Stimulated activated CD4-positive, alpha-beta T cell treated with anti-CD3 and anti-CD28 coated beads, Interleukin-12 subunit alpha, Interleukin-12 subunit beta, amount 100 ng/mL, for 4 hours (primary cell): ENCODE measurements at regions not wholly inside any gene's neighbourhood (a gene's known extent, or its start where the extent isn't known, plus 50 kb on each side); places are given as distances from the start of the nearest gene placed in this dataset.

ENCODE experiments used
- DNase-seq: peaks from one replicate; pipeline ENCODE4 v3.0.0-alpha.2; 2020

- no peak for DNase-seq
Observed at GRCh38 chr4:164357957-164358356, 396.0 kb upstream of the SMIM31 start.

- DNase-seq = no peak
Observed at GRCh38 chr4:164358400-164358799, 395.5 kb upstream of the SMIM31 start.

DNA sequence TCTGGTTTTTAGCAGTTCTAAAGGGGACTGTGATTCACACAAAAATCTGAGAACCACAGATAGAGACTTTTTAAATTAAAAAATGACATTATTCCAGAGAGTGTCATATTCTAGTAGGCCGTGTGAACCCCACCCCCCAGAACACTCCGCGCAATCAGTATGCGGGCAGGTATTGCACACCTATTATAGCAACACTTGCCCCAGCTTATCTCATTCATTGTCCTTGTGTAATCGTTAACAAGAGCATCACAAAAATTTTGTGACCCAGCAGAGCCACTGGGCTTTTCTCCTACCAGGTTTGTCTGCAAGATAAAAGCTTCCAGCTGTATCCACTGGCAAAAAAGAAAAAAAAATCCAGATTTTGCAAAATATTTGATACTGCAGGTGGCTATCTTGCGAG is 394.1 kb upstream of the SMIM31 start:
- DNase-seq = no peak

- DNase-seq = no peak
Observed at GRCh38 chr4:164368894-164369293, 385.0 kb upstream of the SMIM31 start.

- DNase-seq = no peak
Observed at GRCh38 chr4:164373021-164373420, 380.9 kb upstream of the SMIM31 start.

DNA sequence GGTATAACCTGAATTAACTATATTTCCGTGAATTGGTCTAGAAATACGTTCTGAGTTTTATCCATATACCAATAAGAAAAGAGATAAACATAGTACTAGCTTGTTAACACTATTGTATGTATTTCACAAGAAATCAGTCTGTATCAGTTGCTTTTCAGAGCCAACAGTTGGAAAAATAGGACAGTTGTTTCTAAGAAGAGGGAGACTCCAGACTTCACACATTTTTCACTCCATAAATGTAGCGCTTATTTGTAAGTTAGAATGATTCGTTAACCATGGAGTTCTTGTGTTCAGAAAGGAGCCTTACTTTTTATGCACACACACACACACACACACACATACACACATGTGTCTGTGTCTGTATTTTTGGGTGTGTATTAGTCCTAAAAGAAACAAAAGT is 376.7 kb upstream of the SMIM31 start:
- DNase-seq = no peak

DNA sequence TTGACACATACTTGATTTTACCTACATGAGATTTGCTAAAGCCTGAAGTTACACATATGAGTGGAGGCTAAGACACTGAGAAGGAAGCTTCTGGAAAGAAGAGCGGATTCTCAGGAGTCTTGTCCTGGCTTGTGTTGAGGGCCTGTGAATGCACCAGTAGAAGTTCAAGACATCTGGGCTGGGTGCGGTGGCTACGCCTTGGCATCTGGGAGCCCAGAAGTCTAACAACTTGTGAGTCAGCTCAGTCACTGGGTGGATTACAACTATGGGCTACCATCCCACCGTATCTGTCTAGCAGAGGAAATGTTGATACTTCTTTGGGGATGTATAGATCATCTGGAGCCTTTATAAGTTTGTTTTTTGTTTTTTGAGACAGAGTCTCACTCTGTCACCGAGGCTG is 375.6 kb upstream of the SMIM31 start:
- no peak for DNase-seq

DNA sequence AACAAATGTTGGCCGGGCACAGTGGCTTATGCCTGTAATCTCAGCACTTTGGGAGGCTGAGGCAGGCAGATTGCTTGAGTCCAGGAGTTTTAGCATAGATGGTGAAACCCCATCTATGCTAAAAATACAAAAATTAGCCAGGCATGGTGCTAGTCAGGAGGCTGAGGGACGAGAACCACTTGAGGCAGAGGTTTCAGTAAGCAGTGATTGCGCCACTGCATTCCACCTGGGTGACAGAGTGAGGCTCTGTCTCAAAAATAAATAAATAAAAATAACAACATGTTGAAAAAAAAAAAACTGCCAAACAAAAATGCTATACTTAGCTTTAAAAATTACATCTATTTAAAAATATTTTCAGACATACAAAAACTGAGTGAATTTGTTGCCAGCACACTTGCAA is 374.2 kb upstream of the SMIM31 start:
- DNase-seq = no peak

DNA sequence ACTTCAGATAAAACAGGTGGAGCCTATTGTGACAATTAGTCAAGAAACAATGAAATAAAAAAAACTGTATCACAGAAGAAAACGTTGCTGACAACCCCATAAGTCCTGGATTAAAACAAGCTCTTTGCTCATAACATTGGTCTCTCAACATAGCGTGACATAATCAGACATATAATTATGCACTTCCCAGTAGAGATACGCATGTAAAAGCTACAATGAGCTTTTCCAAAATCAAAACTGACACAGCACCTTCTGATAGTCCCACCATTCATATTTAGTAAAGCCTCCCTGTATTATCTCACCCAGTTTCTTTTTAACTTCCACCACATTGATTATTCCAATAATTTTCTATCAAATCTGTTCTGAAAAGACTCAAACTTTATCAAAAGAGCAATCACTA is 372.1 kb upstream of the SMIM31 start:
- DNase-seq = no peak

DNA sequence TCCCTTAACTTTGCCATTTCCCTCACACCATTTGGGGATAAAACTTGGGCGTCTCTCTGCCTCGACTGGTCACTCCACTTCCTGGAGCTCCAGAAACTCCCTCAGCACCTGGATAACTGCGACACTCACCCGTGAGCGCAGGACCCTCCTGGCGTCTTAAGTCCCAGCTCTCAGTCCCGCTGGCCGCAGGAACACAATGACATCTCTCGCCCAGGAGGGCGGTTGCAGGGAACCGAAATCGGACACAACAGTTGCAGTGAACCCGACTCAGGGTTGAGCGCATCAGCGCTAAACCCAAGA is 370.9 kb upstream of the SMIM31 start:
- no peak for DNase-seq

DNA sequence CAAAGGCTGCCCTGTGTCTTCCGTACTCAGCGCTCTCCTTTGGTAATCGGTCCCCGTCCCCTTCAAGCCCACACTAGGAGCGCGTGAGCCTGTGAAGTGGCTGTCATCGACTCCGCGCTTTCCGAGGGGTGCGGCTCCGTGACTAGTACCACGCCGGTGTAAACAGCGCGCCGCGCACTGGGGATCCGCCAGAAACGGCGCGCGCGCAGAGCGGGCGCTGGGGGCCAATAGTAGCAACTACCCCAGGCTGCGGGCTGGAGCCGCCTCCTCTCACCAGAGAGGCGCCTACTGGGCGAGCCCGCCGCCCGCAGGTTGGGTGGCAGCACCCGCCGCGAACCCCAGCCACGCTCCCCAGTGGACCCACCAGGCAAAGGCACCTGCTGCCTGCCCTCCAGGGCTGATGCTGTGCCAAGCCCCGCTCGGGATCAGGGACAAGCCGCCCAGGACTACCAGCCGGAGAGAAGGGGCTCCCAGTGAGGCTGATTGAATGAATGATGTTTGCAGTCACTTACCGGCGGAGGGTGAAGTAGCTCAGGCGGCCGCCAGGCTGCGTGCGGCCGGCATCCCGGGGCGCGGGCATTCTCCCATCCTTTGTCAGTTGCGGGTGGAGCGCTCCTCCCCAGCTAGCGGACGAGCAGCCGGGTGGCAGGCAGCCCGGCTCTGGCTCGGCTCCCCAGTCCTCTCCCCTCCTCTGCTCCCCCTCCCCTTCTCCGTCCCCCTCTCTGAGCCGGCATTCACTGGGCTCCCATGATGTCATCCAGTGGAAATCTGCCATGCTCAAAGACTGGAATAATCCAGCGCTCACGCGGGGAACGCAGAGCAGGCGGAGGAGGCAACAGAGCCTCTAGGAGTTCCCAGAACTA is 370.3 kb upstream of the SMIM31 start:
- no peak for DNase-seq

- no peak for DNase-seq
Observed at GRCh38 chr4:164384416-164384815, 369.5 kb upstream of the SMIM31 start.

DNA sequence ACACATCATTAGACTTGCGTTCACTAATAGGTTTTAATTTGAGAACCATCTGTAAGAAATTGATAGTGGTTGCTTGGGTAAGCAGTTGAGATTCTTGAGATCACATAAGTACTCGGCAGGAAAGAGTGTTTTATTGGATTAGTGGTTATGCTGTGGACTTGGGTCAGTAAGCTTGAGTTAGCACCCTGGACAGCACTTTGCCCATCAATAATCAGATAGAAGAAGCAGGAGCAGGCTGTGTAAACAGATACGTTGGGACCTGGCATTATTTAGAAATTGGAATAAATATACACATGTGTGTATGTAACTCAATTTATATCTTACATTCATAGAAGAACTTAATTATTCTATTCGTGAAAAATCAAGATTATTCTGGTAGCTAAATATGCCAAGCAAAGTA is 357.5 kb upstream of the SMIM31 start:
- no peak for DNase-seq

DNA sequence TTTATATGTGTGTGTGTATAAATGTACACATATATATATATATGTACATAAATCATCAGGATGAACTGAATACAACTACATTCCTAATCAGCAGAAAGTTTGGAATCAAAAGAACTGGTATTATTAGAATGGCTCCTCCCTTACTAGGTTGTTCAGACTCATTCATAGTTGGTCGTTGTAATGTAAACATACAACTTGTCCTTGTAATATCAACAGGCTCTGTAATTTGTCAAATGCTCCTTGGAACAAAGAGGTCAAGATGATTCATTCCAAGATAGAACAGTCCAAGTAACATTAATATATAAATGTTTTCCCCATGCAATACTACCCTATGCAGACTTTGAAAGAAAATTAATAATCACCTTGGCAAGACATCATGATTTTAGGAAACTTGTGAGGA is 351.4 kb upstream of the SMIM31 start:
- DNase-seq = no peak

- DNase-seq = no peak
Observed at GRCh38 chr4:164405774-164406173, 348.2 kb upstream of the SMIM31 start.

- no peak for DNase-seq
Observed at GRCh38 chr4:164408831-164409230, 345.1 kb upstream of the SMIM31 start.

GRCh38 chr4:164410401-164410800 is 343.5 kb upstream of the SMIM31 start:
- no peak for DNase-seq

DNA sequence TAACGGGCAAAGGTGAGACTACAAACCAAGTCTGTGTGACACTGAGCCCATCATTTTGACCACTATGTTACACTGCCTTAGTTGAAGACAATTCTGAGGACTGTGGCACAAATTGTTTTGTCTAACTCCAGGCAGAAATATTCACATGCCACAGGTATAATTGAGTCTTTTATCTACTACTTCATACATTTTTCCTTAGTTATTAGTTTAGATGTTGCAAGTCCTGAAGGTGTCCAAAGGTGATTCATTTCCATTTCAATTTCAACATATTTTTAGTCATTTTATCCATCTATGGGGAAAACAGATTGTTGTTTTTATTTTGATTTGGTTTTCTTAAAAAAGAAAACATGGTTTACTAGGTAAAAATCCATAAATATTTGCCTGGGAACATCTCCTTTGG is 341.7 kb upstream of the SMIM31 start:
- DNase-seq = no peak

- no peak for DNase-seq
Observed at GRCh38 chr4:164413743-164414142, 340.2 kb upstream of the SMIM31 start.

- DNase-seq = no peak
Observed at GRCh38 chr4:164423819-164424218, 330.1 kb upstream of the SMIM31 start.

DNA sequence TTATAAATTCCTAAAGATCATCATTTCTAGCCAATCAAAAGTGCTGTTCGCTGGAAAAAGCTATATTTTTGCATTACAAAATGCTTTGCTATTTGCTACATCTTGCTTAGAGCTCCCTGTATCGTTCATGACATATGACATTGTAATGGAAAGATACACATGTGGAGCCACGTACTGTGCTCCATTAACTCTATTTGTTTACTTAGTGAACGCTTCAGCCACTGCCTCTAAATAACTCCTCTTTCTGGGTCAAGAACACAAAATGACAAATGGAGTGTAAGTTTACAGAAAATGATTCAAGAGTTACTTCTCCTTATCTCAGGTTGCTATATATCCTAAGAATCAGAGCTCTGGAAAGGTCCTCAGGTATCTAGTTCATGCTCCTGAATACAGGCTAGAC is 329.1 kb upstream of the SMIM31 start:
- DNase-seq = no peak

DNA sequence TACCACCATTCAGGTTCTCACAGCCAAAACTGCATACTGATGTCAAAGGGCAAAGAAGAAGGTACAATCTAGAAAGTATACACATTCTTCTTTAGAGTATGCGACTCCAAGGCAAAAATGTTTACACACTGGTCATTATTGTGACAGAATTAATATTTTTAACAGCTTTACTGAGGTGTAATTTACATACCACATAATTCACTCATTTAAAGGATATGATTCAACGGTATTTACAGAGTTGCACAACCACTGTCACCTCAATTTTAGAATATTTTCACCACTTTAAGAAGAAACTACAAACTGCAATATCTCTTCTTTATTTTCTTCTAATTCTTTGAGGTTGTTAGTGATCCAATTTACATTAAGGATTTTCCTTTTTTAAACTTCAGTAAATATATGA is 325.4 kb upstream of the SMIM31 start:
- DNase-seq = no peak

GRCh38 chr4:164438321-164438720 is 315.6 kb upstream of the SMIM31 start:
- no peak for DNase-seq

- DNase-seq = no peak
Observed at GRCh38 chr4:164439037-164439436, 314.9 kb upstream of the SMIM31 start.

GRCh38 chr4:164440199-164440598 is 313.7 kb upstream of the SMIM31 start:
- DNase-seq = no peak

DNA sequence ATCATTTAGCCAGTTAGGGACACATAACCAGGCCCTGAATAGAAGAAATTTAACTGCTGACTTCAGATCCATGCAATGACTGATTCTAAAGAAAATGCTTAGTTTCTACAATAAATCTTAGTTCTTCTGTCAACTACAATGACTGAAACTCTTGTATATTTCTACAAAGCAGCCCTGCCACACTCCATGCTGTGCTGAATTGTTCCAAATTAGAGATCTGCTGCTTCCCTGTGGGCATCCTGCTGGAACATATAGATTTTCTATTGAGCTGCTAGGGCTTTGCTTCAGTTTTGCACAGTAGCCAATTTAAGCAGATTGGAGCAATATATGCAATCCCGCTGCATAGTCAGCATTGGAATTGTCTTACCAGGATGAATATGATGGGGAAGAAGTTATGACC is 312.8 kb upstream of the SMIM31 start:
- DNase-seq = no peak
